ENCODE measurements at regions not wholly inside any gene's neighbourhood (a gene's known extent, or its start where the extent isn't known, plus 50 kb on each side); places are given as distances from the start of the nearest gene placed in this dataset.

- Histone ChIP-seq H4K20me1 (replicated peaks; ENCODE audit: control insufficient read depth, extremely low read depth, insufficient read depth, low read length) (no peaks in the 10 kb centered on the region), H2AFZ (ENCODE audit: low read depth, low read length) (no peak overlapping the region), H3K4me1 (ENCODE audit: control insufficient read depth, extremely low read depth, insufficient read depth, low read length) (no peaks in the 10 kb centered on the region), H3K4me2 (ENCODE audit: insufficient read depth, low read length) (no peak overlapping the region), H3K79me2 (ENCODE audit: control insufficient read depth, insufficient read depth, low read length) (no peaks in the 10 kb centered on the region), H3K27ac (ENCODE audit: insufficient read depth, low read depth, low read length) (no peak overlapping the region), H3K27me3 (ENCODE audit: control insufficient read depth in 2 of 2, insufficient read depth in 2 of 2, low read length in 2 of 2) (no peaks in the 10 kb centered on the region), H3K9me1 (replicated peaks; ENCODE audit: control insufficient read depth, extremely low read depth, insufficient read depth, low read length) (no peaks in the 10 kb centered on the region), H3K36me3 (ENCODE audit: control insufficient read depth in 2 of 2, extremely low read depth in 1 of 2, insufficient read depth in 2 of 2, low read length in 2 of 2) (no peaks in the 10 kb centered on the region), H3K9ac (replicated peaks; ENCODE audit: extremely low read depth, insufficient read depth, low read length) (no peak overlapping the region), H3K4me3 (replicated peaks in 1 of 3; ENCODE audit: insufficient read depth in 1 of 3, low read depth in 1 of 3, low read length in 3 of 3) (no peak overlapping the region), H3K9me3 (replicated peaks; ENCODE audit: control insufficient read depth, insufficient read depth, low read length) (no peaks in the 10 kb centered on the region)
- FAIRE-seq (no peak), DNase-seq (ENCODE audit: low read depth, low spot score) (no peak)
- dilution Hi-C loops (cut with MboI; ENCODE audit: extremely low pct_ligation_motif_present, low sequenced_read_pairs): no loop called here
- intact Hi-C loops (cut with micrococcal nuclease): no loop called here
- TF ChIP-seq FOS (IDR thresholded peaks at IDR 0.05; ENCODE audit: borderline replicate concordance, insufficient read depth, low read length): no peak
- no peak for TF ChIP-seq JUN (IDR thresholded peaks at IDR 0.05; ENCODE audit: borderline replicate concordance, insufficient read depth, insufficient read length, low read depth)
- no peak for TF ChIP-seq CTCF (IDR thresholded peaks at IDR 0.05; ENCODE audit: extremely low read depth in 1 of 2, insufficient read depth in 1 of 2, low read depth in 1 of 2, low read length in 2 of 2)
- TF ChIP-seq POLR2A (IDR thresholded peaks at IDR 0.05; ENCODE audit: low read depth, low read length): no peak
- TF ChIP-seq GATA2 (IDR thresholded peaks at IDR 0.05; ENCODE audit: insufficient read depth, insufficient read length, low read depth, low read length): no peak
- TF ChIP-seq POLR2AphosphoS5 (IDR thresholded peaks at IDR 0.05; ENCODE audit: insufficient read depth, low read depth, low read length): no peak
- no peak for TF ChIP-seq EZH2 (IDR thresholded peaks at IDR 0.05; ENCODE audit: borderline replicate concordance, low read depth, low read length, severe bottlenecking)
- no peak for TF ChIP-seq MYC (IDR thresholded peaks at IDR 0.05; ENCODE audit: low read depth, low read length)
- no peak for TF ChIP-seq MAX (IDR thresholded peaks at IDR 0.05; ENCODE audit: insufficient read depth, insufficient read length)
- POLR2A ChIA-PET: no interaction called here
- BruUV-seq (replicated peaks): no TSS peak
- CTCF ChIA-PET: interaction anchor here (1.2 kb wide), 1 partner anchor 21 kb away, joined by 4 read pairs; no protein-coding TSS in a partner anchor
Observed at GRCh38 chr5:67880511-67880805, 335.1 kb upstream of the PIK3R1 start.

Data from endothelial cell of umbilical vein (primary cell).